K562 (cell line): ENCODE measurements at regions not wholly inside any gene's neighbourhood (a gene's known extent, or its start where the extent isn't known, plus 50 kb on each side); places are given as distances from the start of the nearest gene placed in this dataset.

ENCODE experiments used
- ATF1 ChIP-seq, 2 experiments: fragments of 450-650 bp in 1 of 2; IDR thresholded peaks; 2 replicates each; pipeline ENCODE4 v1.6.1; 2016; ENCODE audit warnings: missing compliant biosample characterization in 1 of 2, missing genetic modification characterization in 1 of 2
- FOXJ2 ChIP-seq: fragments of 200-800 bp; sonication (Bioruptor generic); IDR thresholded peaks from 2 replicates; pipeline ENCODE4 v1.6.1; 2016; ENCODE audit warnings: missing genetic modification characterization, missing compliant biosample characterization
- HNRNPL ChIP-seq: fragments of 200-400 bp; formaldehyde crosslinking; IDR thresholded peaks from 2 replicates; pipeline ENCODE4 v1.6.1; 2017; ENCODE audit warnings: low read depth, mild to moderate bottlenecking, low read length
- NR2F6 ChIP-seq: fragments of 450-650 bp; formaldehyde crosslinking; IDR thresholded peaks from 2 replicates; pipeline ENCODE4 v1.4.0; 2020; ENCODE audit warnings: mild to moderate bottlenecking
- TF ChIP-seq, protein P1 (sequence below), 2 experiments: fragments of 450-650 bp; IDR thresholded peaks; 2 replicates each; pipeline ENCODE4 v1.6.1; 2016; ENCODE audit warnings: mild to moderate bottlenecking in 2 of 2, borderline replicate concordance in 1 of 2, low read depth in 1 of 2, moderate library complexity in 1 of 2

DNA sequence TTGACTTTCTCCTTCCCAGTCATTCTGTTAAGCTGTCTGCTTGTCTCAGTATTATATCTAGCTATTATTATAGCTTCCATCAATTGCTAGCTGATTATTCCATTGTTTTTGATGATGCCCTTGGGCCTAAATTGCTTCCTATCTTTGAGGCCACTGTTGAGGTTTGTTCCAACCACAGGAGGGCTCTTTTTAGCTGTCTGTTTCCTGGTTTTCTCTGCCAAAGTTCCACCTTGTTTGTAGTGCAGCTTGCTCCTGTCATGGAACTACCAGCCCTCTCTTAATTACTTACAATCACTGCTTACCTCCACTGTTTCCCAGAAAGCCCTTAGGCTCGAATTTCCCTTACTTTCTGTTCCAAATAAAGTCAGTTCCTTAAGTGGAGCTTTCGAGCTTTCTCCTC is 118.7 kb upstream of the SEC61G start (continued):
- TF ChIP-seq, protein P1, sequence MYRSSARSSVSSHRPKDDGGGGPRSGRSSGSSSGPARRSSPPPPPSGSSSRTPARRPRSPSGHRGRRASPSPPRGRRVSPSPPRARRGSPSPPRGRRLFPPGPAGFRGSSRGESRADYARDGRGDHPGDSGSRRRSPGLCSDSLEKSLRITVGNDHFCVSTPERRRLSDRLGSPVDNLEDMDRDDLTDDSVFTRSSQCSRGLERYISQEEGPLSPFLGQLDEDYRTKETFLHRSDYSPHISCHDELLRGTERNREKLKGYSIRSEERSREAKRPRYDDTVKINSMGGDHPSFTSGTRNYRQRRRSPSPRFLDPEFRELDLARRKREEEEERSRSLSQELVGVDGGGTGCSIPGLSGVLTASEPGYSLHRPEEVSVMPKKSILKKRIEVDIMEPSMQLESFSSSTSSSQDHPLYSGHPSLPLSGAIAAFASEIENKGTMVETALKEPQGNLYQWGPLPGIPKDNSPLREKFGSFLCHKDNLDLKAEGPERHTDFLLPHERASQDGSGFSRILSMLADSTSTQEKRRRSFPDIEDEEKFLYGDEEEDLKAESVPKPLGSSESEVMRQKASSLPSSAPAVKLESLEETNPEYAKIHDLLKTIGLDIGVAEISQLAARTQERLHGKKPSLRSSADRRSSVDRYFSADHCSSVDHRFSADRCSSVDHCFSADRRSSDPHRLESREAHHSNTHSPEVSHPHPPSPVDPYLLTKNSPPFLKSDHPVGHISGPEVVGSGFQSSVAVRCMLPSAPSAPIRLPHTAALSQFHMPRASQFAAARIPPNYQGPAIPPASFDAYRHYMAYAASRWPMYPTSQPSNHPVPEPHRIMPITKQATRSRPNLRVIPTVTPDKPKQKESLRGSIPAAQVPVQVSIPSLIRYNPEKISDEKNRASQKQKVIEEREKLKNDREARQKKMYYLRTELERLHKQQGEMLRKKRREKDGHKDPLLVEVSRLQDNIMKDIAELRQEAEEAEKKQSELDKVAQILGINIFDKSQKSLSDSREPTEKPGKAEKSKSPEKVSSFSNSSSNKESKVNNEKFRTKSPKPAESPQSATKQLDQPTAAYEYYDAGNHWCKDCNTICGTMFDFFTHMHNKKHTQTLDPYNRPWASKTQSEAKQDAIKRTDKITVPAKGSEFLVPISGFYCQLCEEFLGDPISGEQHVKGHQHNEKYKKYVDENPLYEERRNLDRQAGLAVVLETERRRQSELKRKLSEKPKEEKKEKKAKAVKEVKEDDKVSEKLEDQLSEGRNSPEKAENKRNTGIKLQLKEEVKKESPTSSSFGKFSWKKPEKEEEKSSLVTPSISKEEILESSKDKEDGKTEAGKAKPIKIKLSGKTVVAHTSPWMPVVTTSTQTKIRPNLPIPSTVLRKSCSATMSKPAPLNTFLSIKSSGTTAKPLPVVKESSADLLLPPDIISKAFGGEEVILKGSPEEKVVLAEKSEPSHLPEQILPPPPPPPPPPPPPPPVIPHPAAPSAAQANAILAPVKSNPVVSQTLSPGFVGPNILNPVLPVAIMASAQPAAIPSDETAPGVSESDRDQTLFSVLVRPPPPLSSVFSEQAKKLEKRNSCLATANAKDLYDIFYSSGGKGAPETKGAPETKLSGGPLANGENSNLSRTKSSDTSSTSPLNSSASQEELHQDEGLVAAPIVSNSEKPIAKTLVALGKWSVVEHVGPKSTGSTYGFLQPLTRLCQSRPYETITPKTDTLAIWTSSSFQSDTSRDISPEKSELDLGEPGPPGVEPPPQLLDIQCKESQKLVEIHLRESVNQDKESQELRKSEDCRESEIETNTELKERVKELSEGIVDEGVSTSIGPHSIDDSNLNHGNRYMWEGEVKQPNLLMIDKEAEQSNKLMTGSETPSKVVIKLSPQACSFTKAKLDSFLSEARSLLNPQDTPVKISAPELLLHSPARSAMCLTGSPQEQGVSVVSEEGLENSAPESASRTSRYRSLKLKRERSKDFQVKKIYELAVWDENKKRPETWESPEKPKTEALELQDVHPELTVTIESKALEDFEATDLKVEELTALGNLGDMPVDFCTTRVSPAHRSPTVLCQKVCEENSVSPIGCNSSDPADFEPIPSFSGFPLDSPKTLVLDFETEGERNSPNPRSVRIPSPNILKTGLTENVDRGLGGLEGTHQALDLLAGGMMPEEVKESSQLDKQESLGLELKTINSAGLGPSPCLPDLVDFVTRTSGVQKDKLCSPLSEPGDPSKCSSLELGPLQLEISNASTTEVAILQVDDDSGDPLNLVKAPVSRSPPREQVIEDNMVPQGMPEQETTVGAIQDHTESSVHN (IDR thresholded peaks at IDR 0.05; ENCODE audit: borderline replicate concordance in 1 of 2, low read depth in 1 of 2) = no peak
- no peak for TF ChIP-seq HNRNPL
- no peak for TF ChIP-seq ATF1 (CRISPR knock-in tag; IDR thresholded peaks at IDR 0.05)
- no peak for TF ChIP-seq ATF1 (tag; IDR thresholded peaks at IDR 0.05)
- TF ChIP-seq FOXJ2 (tag) = no peak
- TF ChIP-seq NR2F6 (CRISPR knock-in tag) = no peak
- TF ChIP-seq, all 486 proteins: peak for 0
